Peyer's patch (tissue), 4 donors: ENCODE measurements at regions not wholly inside any gene's neighbourhood (a gene's known extent, or its start where the extent isn't known, plus 50 kb on each side); places are given as distances from the start of the nearest gene placed in this dataset.
A peak's percentile ranks its signal among the peaks of the same experiment; 100 is the strongest.

ENCODE experiments used
- DNase-seq, 3 donors: peaks; one replicate each; pipeline ENCODE4 v3.0.0-alpha.2; 2017 to 2019
- H3K27ac ChIP-seq, 4 donors: fragments of 200-600 bp; sonication (generic); one replicate each; pipeline ENCODE4 v1.5.1; 2016 to 2019
- H3K27me3 ChIP-seq, 2 donors: fragments of 200-600 bp; sonication (generic); one replicate each; pipeline ENCODE4 v1.5.1; 2019
- H3K36me3 ChIP-seq, 3 donors: fragments of 200-600 bp; sonication (generic); one replicate each; pipeline ENCODE4 v1.5.1; 2016 to 2019
- H3K4me1 ChIP-seq, 4 donors: fragments of 200-600 bp; sonication (generic); one replicate each; pipeline ENCODE4 v1.5.1; 2016 to 2019
- H3K4me3 ChIP-seq, 4 donors: fragments of 200-600 bp; sonication (generic); 1 replicate in 3 of 4; 2 replicates in 1 of 4; pipeline ENCODE4 v1.5.1; 2016 to 2019; ENCODE audit warnings: mild to moderate bottlenecking in 1 of 4
- H3K9me3 ChIP-seq, 4 donors: fragments of 200-600 bp; sonication (generic); one replicate each; pipeline ENCODE4 v1.5.1; 2016 to 2019; ENCODE audit warnings: mild to moderate bottlenecking in 1 of 4
- POLR2A ChIP-seq, 2 donors: fragments of 450-650 bp; IDR thresholded peaks; one replicate each; pipeline ENCODE4 v1.5.1; 2017; ENCODE audit warnings: antibody characterized with exemption in 2 of 2, mild to moderate bottlenecking in 2 of 2, moderate library complexity in 2 of 2
- TF ChIP-seq, protein P1 (sequence below), 6 experiments: fragments of 450-650 bp in 4 of 6; fragments of 200-600 bp in 2 of 6; sonication (generic) in 1 of 6; IDR thresholded peaks; one replicate each; pipeline ENCODE4 v1.5.1; 2017 to 2019; ENCODE audit warnings: antibody characterized with exemption in 6 of 6, mild to moderate bottlenecking in 3 of 6, moderate library complexity in 1 of 6

DNA sequence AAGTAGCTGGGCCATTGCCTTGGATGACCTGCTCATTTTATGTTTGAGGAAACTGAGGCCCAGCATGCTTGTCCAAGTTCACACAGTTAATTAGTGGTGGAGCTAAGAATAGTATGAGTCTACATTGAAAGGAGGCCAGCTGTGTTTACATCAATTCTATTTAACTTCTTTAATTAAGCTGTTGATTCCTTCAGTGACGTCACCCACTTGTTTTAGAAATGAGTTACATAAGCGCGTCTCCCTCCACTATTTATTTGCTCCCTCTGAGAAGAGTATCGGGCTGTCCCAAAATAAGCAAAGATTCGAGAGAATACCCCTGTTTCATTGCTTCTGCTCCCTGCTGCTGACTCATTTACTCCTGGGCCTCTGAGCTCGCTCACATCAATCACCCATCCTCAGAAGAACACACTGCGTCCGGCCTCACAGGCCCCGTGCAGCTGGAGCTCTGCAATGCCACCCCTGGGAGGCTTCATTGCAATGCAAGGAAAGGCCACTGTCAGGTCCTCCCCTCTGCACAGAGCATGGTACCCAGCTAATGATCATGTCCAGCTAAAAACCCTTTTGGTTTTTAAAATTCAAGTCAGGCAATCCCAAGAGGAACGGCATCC lies 74.8 kb upstream of the BMP2 start:
- no peak for TF ChIP-seq POLR2A (IDR thresholded peaks at IDR 0.05)
- TF ChIP-seq, protein P1, sequence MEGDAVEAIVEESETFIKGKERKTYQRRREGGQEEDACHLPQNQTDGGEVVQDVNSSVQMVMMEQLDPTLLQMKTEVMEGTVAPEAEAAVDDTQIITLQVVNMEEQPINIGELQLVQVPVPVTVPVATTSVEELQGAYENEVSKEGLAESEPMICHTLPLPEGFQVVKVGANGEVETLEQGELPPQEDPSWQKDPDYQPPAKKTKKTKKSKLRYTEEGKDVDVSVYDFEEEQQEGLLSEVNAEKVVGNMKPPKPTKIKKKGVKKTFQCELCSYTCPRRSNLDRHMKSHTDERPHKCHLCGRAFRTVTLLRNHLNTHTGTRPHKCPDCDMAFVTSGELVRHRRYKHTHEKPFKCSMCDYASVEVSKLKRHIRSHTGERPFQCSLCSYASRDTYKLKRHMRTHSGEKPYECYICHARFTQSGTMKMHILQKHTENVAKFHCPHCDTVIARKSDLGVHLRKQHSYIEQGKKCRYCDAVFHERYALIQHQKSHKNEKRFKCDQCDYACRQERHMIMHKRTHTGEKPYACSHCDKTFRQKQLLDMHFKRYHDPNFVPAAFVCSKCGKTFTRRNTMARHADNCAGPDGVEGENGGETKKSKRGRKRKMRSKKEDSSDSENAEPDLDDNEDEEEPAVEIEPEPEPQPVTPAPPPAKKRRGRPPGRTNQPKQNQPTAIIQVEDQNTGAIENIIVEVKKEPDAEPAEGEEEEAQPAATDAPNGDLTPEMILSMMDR (IDR thresholded peaks at IDR 0.05): peak in 1 of 6 experiments; percentile 18
- peaks cover 0 to 20% (median 3%) of the 10 kb centered on the region in 4 donors for H3K4me1 ChIP-seq
- no peak overlapping the region for H3K4me3 ChIP-seq
- no peaks in the 10 kb centered on the region for H3K36me3 ChIP-seq
- DNase-seq: no peak
- H3K27ac ChIP-seq: peak overlapping the region in 2 of 4 donors; percentile 61 to 62
- H3K27me3 ChIP-seq: no peaks in the 10 kb centered on the region
- H3K9me3 ChIP-seq: no peaks in the 10 kb centered on the region

DNA sequence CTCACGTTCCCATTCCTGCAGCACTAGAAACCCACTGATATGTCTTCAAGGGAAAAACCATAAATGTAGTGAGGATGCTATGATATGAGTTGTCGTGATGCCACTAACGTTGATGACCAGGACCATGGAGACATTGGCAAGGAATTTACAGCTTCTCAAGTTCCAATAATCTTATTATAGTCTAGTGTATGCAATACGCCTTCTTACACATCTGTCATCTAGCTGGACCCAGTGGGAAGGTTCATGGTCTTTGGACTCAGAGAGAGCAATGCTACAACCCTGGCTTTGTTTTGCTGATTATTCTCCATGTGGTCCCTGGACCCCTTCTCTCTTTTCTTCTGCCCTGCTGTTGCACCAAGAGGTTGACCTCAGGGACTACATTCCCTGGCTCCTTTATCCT lies 76.0 kb upstream of the BMP2 start:
- Histone ChIP-seq H3K27me3 (no peaks in the 10 kb centered on the region), H3K4me1 (peaks cover 0 to 19% (median 2%) of the 10 kb centered on the region in 4 donors), H3K27ac (peak overlapping the region in 3 of 4 donors; percentile 36 to 62 (median 61)), H3K36me3 (no peaks in the 10 kb centered on the region), H3K9me3 (no peaks in the 10 kb centered on the region), H3K4me3 (no peak overlapping the region)
- TF ChIP-seq POLR2A (IDR thresholded peaks at IDR 0.05): no peak
- TF ChIP-seq, protein P1 (IDR thresholded peaks at IDR 0.05): no peak
- DNase-seq: peak in 1 of 3 donors; percentile 60

DNA sequence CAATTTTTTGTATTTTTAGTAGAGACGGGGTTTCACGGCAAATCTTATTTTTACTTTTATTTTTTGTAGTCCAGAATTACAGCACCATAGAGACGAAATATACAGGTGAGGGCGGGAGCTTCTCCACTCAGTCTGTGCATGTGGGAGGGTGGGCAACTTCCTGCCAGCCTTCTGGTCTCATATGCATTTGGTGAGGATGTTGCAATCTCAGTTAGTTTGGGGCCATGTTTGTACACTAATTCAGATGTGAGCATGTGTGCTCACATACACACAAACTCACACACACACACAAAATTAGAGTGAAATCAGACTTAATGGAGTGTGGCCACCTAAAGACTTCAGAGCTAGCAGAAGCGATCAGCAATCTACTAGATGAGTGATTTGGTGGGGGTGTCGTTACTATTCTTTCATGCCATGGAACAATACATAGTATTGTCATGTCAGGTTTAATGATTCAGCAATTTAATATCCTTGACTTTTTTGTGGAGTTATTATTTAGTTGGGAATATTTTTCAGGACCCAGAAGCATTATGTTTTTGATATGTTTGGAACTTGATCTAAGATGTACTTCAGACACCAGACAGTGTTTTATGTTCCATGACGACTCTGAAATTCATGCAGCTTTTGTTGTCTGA lies 78.0 kb upstream of the BMP2 start:
- no peak for TF ChIP-seq POLR2A (IDR thresholded peaks at IDR 0.05)
- TF ChIP-seq, protein P1 (IDR thresholded peaks at IDR 0.05): no peak
- no peak overlapping the region for H3K4me3 ChIP-seq
- H3K36me3 ChIP-seq: no peaks in the 10 kb centered on the region
- H3K9me3 ChIP-seq: no peaks in the 10 kb centered on the region
- no peaks in the 10 kb centered on the region for H3K27me3 ChIP-seq
- no peak overlapping the region for H3K27ac ChIP-seq
- H3K4me1 ChIP-seq: peaks cover 0 to 19% (median 2%) of the 10 kb centered on the region in 4 donors
- DNase-seq: no peak

DNA sequence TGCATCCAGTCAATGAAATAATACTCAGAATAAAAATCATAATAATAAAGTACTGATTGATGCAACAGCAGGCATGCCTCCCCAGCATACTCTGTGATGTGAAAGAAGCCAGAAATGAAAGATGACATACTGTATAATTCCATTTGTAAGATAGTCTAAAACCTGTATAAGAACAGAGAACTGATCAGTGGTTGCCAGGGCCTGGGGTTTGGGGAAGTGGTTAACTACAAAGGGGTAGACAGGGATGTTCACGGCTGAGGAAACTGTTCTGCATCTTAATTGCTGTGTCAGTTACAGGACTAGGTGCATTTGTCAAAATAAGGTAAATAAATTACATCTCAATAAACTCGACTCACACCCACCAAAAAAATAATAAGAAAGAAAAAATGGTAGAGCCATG lies 81.3 kb upstream of the BMP2 start:
- Histone ChIP-seq H3K27me3 (no peaks in the 10 kb centered on the region), H3K27ac (no peak overlapping the region), H3K4me1 (no peaks in the 10 kb centered on the region), H3K36me3 (no peaks in the 10 kb centered on the region), H3K9me3 (no peaks in the 10 kb centered on the region), H3K4me3 (no peak overlapping the region)
- TF ChIP-seq, protein P1 (IDR thresholded peaks at IDR 0.05): no peak
- no peak for TF ChIP-seq POLR2A (IDR thresholded peaks at IDR 0.05)
- no peak for DNase-seq

DNA sequence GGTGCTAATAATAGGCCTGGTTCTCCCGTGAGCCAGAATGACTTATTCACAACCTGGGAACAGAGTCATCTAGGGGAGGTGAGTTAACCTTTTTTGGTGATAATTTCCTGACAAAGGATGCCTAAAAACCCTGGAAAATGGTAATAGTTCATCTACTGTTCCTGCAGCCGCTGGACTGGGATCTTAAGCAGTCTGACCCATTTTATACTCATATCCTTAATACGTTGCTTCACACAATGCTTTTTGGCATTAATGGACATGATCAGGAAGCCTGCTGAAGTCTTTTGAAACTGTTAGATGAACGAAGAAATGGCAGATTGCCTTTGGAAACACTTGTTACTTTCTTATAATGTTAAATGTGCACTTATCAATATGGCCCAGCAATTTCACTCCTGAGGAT lies 81.9 kb upstream of the BMP2 start:
- Histone ChIP-seq H3K9me3 (no peaks in the 10 kb centered on the region), H3K27me3 (no peaks in the 10 kb centered on the region), H3K4me1 (no peaks in the 10 kb centered on the region), H3K36me3 (no peaks in the 10 kb centered on the region), H3K27ac (no peak overlapping the region), H3K4me3 (no peak overlapping the region)
- no peak for TF ChIP-seq POLR2A (IDR thresholded peaks at IDR 0.05)
- no peak for DNase-seq

DNA sequence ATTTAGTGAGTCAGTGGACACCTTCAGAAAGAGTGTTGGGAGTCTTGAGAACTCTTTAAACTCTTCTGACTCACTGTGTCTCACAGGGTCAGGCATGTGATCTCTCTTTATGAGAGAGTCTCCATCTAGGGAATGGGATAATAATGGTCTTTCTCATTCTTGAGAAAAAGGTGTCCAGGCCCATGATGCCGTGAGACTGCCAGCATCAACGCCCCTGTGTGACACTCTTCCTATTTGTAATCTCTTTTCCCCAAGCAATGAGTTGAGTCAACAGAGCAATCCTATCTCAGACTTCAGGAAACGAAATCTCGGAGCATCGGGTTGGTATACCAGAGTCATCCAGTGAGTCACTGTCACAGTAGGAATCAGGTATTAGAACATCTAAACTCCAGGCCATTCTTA lies 82.3 kb upstream of the BMP2 start:
- H3K36me3 ChIP-seq: no peaks in the 10 kb centered on the region
- TF ChIP-seq POLR2A (IDR thresholded peaks at IDR 0.05): no peak
- TF ChIP-seq, protein P1 (IDR thresholded peaks at IDR 0.05): no peak

More for the DNA sequence above, 82.3 kb upstream of the BMP2 start:
- H3K27me3 ChIP-seq: no peaks in the 10 kb centered on the region
- H3K9me3 ChIP-seq: no peaks in the 10 kb centered on the region
- no peaks in the 10 kb centered on the region for H3K4me1 ChIP-seq
- DNase-seq: no peak
- H3K4me3 ChIP-seq: no peak overlapping the region
- H3K27ac ChIP-seq: no peak overlapping the region
